WTC11 (cell line): ENCODE measurements at regions not wholly inside any gene's neighbourhood (a gene's known extent, or its start where the extent isn't known, plus 50 kb on each side); places are given as distances from the start of the nearest gene placed in this dataset.

Experiments used
- ATF6 ChIP-seq: sonication (generic); formaldehyde crosslinking; IDR thresholded peaks from 2 replicates; pipeline ENCODE4 v1.8.1; 2023; ENCODE audit warnings: mild to moderate bottlenecking, missing genetic modification reagents
- CTCF ChIP-seq: fragments of 200-600 bp; IDR thresholded peaks from 2 replicates; pipeline ENCODE4 v1.8.0; 2022; ENCODE audit warnings: antibody characterized with exemption
- ETV6 ChIP-seq: sonication (generic); formaldehyde crosslinking; IDR thresholded peaks from 2 replicates; pipeline ENCODE4 v1.8.1; 2022; ENCODE audit warnings: mild to moderate bottlenecking, missing genetic modification reagents
- FOXK1 ChIP-seq: sonication (generic); formaldehyde crosslinking; IDR thresholded peaks from 2 replicates; pipeline ENCODE4 v1.8.0; 2022; ENCODE audit warnings: mild to moderate bottlenecking, moderate library complexity, missing genetic modification reagents
- ZNF138 ChIP-seq: sonication (generic); formaldehyde crosslinking; conservative IDR thresholded peaks from 2 replicates; pipeline ENCODE4 v1.8.1; 2022; ENCODE audit warnings: mild to moderate bottlenecking, moderate library complexity, missing genetic modification reagents
- ZNF232 ChIP-seq: sonication (generic); formaldehyde crosslinking; IDR thresholded peaks from 2 replicates; pipeline ENCODE4 v1.8.0; 2022; ENCODE audit warnings: mild to moderate bottlenecking, missing genetic modification reagents

GRCh38 chr1:62380181-62380580 is 56.7 kb upstream of the USP1 start:
- no peak for TF ChIP-seq CTCF
- TF ChIP-seq FOXK1 (CRISPR knock-in tag): no peak
- TF ChIP-seq ETV6 (CRISPR knock-in tag): no peak
- TF ChIP-seq ZNF138: no peak
- TF ChIP-seq ATF6: no peak
- TF ChIP-seq ZNF232 (CRISPR knock-in tag): no peak
